ENCODE measurements at regions not wholly inside any gene's neighbourhood (a gene's known extent, or its start where the extent isn't known, plus 50 kb on each side); places are given as distances from the start of the nearest gene placed in this dataset.

GRCh38 chr16:55130911-55131310, 193.1 kb upstream of the IRX6 start:
- TF ChIP-seq, protein P1, sequence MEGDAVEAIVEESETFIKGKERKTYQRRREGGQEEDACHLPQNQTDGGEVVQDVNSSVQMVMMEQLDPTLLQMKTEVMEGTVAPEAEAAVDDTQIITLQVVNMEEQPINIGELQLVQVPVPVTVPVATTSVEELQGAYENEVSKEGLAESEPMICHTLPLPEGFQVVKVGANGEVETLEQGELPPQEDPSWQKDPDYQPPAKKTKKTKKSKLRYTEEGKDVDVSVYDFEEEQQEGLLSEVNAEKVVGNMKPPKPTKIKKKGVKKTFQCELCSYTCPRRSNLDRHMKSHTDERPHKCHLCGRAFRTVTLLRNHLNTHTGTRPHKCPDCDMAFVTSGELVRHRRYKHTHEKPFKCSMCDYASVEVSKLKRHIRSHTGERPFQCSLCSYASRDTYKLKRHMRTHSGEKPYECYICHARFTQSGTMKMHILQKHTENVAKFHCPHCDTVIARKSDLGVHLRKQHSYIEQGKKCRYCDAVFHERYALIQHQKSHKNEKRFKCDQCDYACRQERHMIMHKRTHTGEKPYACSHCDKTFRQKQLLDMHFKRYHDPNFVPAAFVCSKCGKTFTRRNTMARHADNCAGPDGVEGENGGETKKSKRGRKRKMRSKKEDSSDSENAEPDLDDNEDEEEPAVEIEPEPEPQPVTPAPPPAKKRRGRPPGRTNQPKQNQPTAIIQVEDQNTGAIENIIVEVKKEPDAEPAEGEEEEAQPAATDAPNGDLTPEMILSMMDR (optimal IDR thresholded peaks at IDR 0.05 in 1 of 3, IDR thresholded peaks at IDR 0.05 in 1 of 3, conservative IDR thresholded peaks at IDR 0.05 in 1 of 3; ENCODE audit: extremely low read depth in 1 of 3, insufficient read depth in 2 of 3, low read length in 3 of 3), result no peak
- no peak for TF ChIP-seq EZH2 (IDR thresholded peaks at IDR 0.05; ENCODE audit: low read length)
